ENCODE measurements at regions not wholly inside any gene's neighbourhood (a gene's known extent, or its start where the extent isn't known, plus 50 kb on each side); places are given as distances from the start of the nearest gene placed in this dataset.

GRCh38 chr13:62932256-62932883 lies 1516.7 kb upstream of the PCDH20 start:
- TF ChIP-seq CTCF (IDR thresholded peaks at IDR 0.05; ENCODE audit: low read depth, low read length, missing input control) (no peak), TAF1 (conservative IDR thresholded peaks at IDR 0.05) (no peak), RAD21 (IDR thresholded peaks at IDR 0.05) (no peak), SP1 (IDR thresholded peaks at IDR 0.05) (no peak), FOXA2 (IDR thresholded peaks at IDR 0.05) (no peak), JUND (IDR thresholded peaks at IDR 0.05) (no peak)

Data from liver (tissue), 3 donors.